DOHH2 (cell line): ENCODE measurements at regions not wholly inside any gene's neighbourhood (a gene's known extent, or its start where the extent isn't known, plus 50 kb on each side); places are given as distances from the start of the nearest gene placed in this dataset.

Experiments used
- H3F3A ChIP-seq: fragments of 200-600 bp; sonication (generic), shearing (Covaris generic); 2 replicates; pipeline ENCODE4 v1.6.0; 2016; ENCODE audit warnings: antibody characterized with exemption, mild to moderate bottlenecking; ENCODE audit not compliant: control insufficient read depth, insufficient read depth
- H3K27ac ChIP-seq: fragments of 200-600 bp; sonication (generic); 2 replicates; pipeline ENCODE4 v1.5.1; 2014; ENCODE audit warnings: low read depth, mild to moderate bottlenecking, low read length, moderate library complexity
- H3K27me3 ChIP-seq: fragments of 200-600 bp; sonication (generic); 2 replicates; pipeline ENCODE4 v1.6.1; 2014; ENCODE audit warnings: mild to moderate bottlenecking, low read length, mixed read lengths; ENCODE audit not compliant: control insufficient read depth
- H3K36me3 ChIP-seq: fragments of 200-600 bp; sonication (generic); 2 replicates; pipeline ENCODE4 v1.6.1; 2014; ENCODE audit warnings: mild to moderate bottlenecking, low read length, moderate library complexity, mixed read lengths; ENCODE audit not compliant: control insufficient read depth
- H3K4me1 ChIP-seq: fragments of 200-600 bp; sonication (generic); 2 replicates; pipeline ENCODE4 v1.6.1; 2014; ENCODE audit warnings: mild to moderate bottlenecking, low read length, mixed read lengths; ENCODE audit not compliant: control insufficient read depth
- H3K4me2 ChIP-seq: fragments of 200-600 bp; sonication (generic); 2 replicates; pipeline ENCODE4 v1.6.0; 2014; ENCODE audit warnings: mild to moderate bottlenecking, low read length, moderate library complexity
- H3K4me3 ChIP-seq: fragments of 200-600 bp; sonication (generic); 2 replicates; pipeline ENCODE4 v1.5.1; 2014; ENCODE audit warnings: mild to moderate bottlenecking, low read length, mixed read lengths
- H3K79me2 ChIP-seq: fragments of 200-600 bp; sonication (generic); 2 replicates; pipeline ENCODE4 v1.6.1; 2014; ENCODE audit warnings: mild to moderate bottlenecking, low read length, mixed read lengths; ENCODE audit not compliant: control insufficient read depth
- H3K9me2 ChIP-seq: fragments of 200-600 bp; sonication (generic); replicated peaks from 2 replicates; pipeline ENCODE4 v1.6.1; 2014; ENCODE audit warnings: mild to moderate bottlenecking, low read length, mixed read lengths; ENCODE audit not compliant: control insufficient read depth
- H3K9me3 ChIP-seq: fragments of 200-600 bp; sonication (generic); 2 replicates; pipeline ENCODE4 v1.6.1; 2014; ENCODE audit warnings: antibody characterized with exemption, low read length, mixed read lengths; ENCODE audit not compliant: control insufficient read depth, insufficient read depth
- H4K20me1 ChIP-seq: fragments of 200-600 bp; sonication (generic); 2 replicates; pipeline ENCODE4 v1.6.0; 2014; ENCODE audit warnings: low read depth, mild to moderate bottlenecking, antibody characterized with exemption, low read length, moderate library complexity; ENCODE audit not compliant: control insufficient read depth, insufficient read depth
- CTCF ChIP-seq: fragments of 200-600 bp; sonication (generic); IDR thresholded peaks from one replicate; pipeline ENCODE4 v1.5.1; 2014; ENCODE audit warnings: antibody characterized with exemption, mild to moderate bottlenecking, low read depth, low read length; ENCODE audit not compliant: poor library complexity, severe bottlenecking
- EZH2phosphoT487 ChIP-seq: fragments of 200-600 bp; sonication (generic); IDR thresholded peaks from 2 replicates; pipeline ENCODE4 v1.6.1; 2017; ENCODE audit warnings: borderline replicate concordance, mild to moderate bottlenecking, antibody characterized with exemption, low read length, moderate library complexity, mixed read lengths

- TF ChIP-seq EZH2phosphoT487, result no peak
- TF ChIP-seq CTCF, result no peak
- Histone ChIP-seq H3F3A (no peaks in the 10 kb centered on the region), H4K20me1 (no peaks in the 10 kb centered on the region), H3K27me3 (no peaks in the 10 kb centered on the region), H3K9me2 (no peaks in the 10 kb centered on the region), H3K36me3 (no peaks in the 10 kb centered on the region), H3K4me3 (no peak overlapping the region), H3K79me2 (no peaks in the 10 kb centered on the region), H3K27ac (no peak overlapping the region), H3K9me3 (no peaks in the 10 kb centered on the region), H3K4me2 (no peak overlapping the region), H3K4me1 (no peaks in the 10 kb centered on the region)
Measured at GRCh38 chr4:132540268-132540667, 608.8 kb upstream of the PCDH10 start.

DNA sequence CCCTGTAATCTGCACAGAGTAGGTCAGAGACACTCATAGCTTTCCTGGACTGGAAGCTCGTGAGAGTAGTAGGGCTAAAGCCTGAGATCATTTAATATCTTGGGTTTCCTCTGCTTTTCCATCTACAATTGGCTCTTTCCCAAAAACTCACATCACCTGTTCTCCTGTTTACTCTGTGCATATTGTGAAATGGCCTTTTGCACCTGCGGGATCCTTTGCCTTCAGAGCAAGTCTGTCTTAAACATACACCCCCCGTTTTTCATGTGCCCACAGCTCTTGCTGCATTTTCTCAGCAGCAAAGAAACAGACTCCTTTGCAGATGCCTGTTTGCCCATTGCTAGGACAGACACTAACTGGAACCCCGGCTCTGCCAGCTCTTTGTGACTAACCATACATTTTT, 608.3 kb upstream of the PCDH10 start:
- H3K27ac ChIP-seq, result no peak overlapping the region
- TF ChIP-seq CTCF, result no peak
- TF ChIP-seq EZH2phosphoT487, result no peak
- no peak overlapping the region for H3K4me2 ChIP-seq
- H3K9me3 ChIP-seq, result no peaks in the 10 kb centered on the region
- no peaks in the 10 kb centered on the region for H3K4me1 ChIP-seq
- H4K20me1 ChIP-seq, result no peaks in the 10 kb centered on the region
- no peak overlapping the region for H3K4me3 ChIP-seq
- no peaks in the 10 kb centered on the region for H3K79me2 ChIP-seq
- no peaks in the 10 kb centered on the region for H3K9me2 ChIP-seq
- no peaks in the 10 kb centered on the region for H3K27me3 ChIP-seq
- no peaks in the 10 kb centered on the region for H3K36me3 ChIP-seq
- no peaks in the 10 kb centered on the region for H3F3A ChIP-seq

GRCh38 chr4:132542228-132542627, 606.9 kb upstream of the PCDH10 start:
- no peaks in the 10 kb centered on the region for H3F3A ChIP-seq
- H3K27ac ChIP-seq, result no peak overlapping the region
- no peak for TF ChIP-seq CTCF
- no peak for TF ChIP-seq EZH2phosphoT487
- H3K4me2 ChIP-seq, result no peak overlapping the region
- H3K36me3 ChIP-seq, result no peaks in the 10 kb centered on the region
- no peak overlapping the region for H3K4me3 ChIP-seq
- no peaks in the 10 kb centered on the region for H3K9me2 ChIP-seq
- no peaks in the 10 kb centered on the region for H4K20me1 ChIP-seq
- H3K79me2 ChIP-seq, result no peaks in the 10 kb centered on the region
- H3K4me1 ChIP-seq, result no peaks in the 10 kb centered on the region
- no peaks in the 10 kb centered on the region for H3K27me3 ChIP-seq
- no peaks in the 10 kb centered on the region for H3K9me3 ChIP-seq

DNA sequence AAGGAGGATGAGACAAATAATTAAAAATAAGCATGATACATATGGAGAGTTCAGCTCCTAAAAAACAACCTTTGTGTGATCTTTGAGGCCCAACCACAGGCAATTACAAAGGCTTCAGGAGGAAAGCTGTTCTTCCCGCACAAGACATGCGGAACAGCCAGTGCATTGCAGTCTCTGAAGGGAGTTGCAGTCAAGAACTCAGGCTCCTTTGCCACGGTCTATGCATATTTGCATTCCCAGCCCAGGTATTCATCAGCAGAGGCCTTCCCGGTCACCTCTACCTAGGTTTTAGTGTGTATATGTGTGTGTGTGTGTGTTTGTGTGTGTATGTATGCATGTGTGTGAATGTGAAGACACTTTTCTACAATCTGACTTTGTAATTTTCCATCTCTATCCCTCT, 600.6 kb upstream of the PCDH10 start:
- H3K9me2 ChIP-seq, result no peaks in the 10 kb centered on the region
- no peaks in the 10 kb centered on the region for H3K79me2 ChIP-seq
- no peak for TF ChIP-seq EZH2phosphoT487
- no peak for TF ChIP-seq CTCF
- H3K4me1 ChIP-seq, result no peaks in the 10 kb centered on the region
- no peak overlapping the region for H3K4me2 ChIP-seq
- H4K20me1 ChIP-seq, result no peaks in the 10 kb centered on the region
- no peaks in the 10 kb centered on the region for H3K9me3 ChIP-seq
- H3K36me3 ChIP-seq, result no peaks in the 10 kb centered on the region
- H3F3A ChIP-seq, result no peaks in the 10 kb centered on the region
- H3K27ac ChIP-seq, result no peak overlapping the region
- H3K4me3 ChIP-seq, result no peak overlapping the region
- no peaks in the 10 kb centered on the region for H3K27me3 ChIP-seq
